ENCODE measurements at regions not wholly inside any gene's neighbourhood (a gene's known extent, or its start where the extent isn't known, plus 50 kb on each side); places are given as distances from the start of the nearest gene placed in this dataset.

DNA sequence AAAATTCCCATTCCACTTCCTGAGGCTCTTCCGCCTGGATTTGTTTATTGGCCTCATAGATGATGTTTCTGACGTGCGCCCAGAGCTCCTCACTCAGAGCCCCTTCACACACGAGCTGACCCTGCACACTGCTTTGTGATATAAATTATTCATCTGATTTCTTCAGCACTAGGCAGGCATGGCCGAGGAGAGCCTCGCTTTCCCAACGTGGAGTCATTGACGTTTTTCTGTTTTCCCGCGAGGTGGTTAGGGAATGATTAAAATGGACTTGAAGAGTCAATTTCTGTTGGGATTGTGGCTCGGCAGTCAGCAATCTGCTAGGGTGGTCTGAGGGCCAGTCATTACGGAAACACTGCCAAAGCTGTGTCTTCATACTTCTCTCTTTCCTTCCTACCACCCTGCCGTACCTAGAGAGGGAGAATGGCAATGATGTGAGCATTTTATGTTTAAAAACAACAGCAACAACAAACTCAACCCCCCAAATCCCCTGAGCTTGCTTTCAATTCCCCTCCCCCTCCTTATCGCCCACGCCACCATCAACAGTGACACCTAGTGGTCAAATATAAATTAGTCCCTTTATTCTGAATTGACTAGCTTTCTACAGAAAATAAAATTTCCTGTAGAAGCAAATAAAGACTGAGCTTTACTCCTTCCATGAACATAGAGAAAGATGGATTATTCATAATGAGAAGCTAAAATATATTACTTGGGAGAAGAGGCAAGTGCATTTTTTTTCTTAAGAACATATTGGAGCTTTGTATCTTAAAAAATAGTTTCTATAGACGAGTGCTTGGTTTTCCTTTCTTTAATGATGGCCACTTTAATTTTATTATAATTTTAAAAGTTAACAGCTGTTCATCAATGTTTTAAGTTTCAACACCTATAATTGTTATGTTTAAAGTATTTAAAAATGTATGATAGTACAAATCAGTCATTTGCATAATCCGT, 285.1 kb downstream of the MTX2 start (continued):
- TF ChIP-seq SOX6 (IDR thresholded peaks at IDR 0.05) = no peak
- 0 out of 2 replicates have a peak, but pooled peaks have one; percentile 12 for TF ChIP-seq SOX6 (CRISPR knock-in tag; IDR thresholded peaks at IDR 0.05)
- TF ChIP-seq, protein P1, sequence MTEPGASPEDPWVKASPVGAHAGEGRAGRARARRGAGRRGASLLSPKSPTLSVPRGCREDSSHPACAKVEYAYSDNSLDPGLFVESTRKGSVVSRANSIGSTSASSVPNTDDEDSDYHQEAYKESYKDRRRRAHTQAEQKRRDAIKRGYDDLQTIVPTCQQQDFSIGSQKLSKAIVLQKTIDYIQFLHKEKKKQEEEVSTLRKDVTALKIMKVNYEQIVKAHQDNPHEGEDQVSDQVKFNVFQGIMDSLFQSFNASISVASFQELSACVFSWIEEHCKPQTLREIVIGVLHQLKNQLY (CRISPR knock-in tag; IDR thresholded peaks at IDR 0.05) = no peak
- TF ChIP-seq, protein P2, sequence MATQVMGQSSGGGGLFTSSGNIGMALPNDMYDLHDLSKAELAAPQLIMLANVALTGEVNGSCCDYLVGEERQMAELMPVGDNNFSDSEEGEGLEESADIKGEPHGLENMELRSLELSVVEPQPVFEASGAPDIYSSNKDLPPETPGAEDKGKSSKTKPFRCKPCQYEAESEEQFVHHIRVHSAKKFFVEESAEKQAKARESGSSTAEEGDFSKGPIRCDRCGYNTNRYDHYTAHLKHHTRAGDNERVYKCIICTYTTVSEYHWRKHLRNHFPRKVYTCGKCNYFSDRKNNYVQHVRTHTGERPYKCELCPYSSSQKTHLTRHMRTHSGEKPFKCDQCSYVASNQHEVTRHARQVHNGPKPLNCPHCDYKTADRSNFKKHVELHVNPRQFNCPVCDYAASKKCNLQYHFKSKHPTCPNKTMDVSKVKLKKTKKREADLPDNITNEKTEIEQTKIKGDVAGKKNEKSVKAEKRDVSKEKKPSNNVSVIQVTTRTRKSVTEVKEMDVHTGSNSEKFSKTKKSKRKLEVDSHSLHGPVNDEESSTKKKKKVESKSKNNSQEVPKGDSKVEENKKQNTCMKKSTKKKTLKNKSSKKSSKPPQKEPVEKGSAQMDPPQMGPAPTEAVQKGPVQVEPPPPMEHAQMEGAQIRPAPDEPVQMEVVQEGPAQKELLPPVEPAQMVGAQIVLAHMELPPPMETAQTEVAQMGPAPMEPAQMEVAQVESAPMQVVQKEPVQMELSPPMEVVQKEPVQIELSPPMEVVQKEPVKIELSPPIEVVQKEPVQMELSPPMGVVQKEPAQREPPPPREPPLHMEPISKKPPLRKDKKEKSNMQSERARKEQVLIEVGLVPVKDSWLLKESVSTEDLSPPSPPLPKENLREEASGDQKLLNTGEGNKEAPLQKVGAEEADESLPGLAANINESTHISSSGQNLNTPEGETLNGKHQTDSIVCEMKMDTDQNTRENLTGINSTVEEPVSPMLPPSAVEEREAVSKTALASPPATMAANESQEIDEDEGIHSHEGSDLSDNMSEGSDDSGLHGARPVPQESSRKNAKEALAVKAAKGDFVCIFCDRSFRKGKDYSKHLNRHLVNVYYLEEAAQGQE (IDR thresholded peaks at IDR 0.05; ENCODE audit: borderline replicate concordance in 1 of 2, low read depth in 1 of 2, low read length in 2 of 2) = no peak
- TF ChIP-seq STAG1 (CRISPR knock-in tag; IDR thresholded peaks at IDR 0.05) = peak; percentile 67
- peak; percentile 38; the same call in 1 of the 2 replicates for TF ChIP-seq ZMYM4 (CRISPR knock-in tag; IDR thresholded peaks at IDR 0.05)
- no peak for TF ChIP-seq ZNF20 (CRISPR knock-in tag; IDR thresholded peaks at IDR 0.05)
- TF ChIP-seq HMG20A (CRISPR knock-in tag; IDR thresholded peaks at IDR 0.05; ENCODE audit: borderline replicate concordance) = no peak
- TF ChIP-seq RAD21 (CRISPR knock-in tag; IDR thresholded peaks at IDR 0.05) = 0 out of 2 replicates have a peak, but pooled peaks have one; percentile 28
- no peak for TF ChIP-seq ETV6 (CRISPR knock-in tag; conservative IDR thresholded peaks at IDR 0.05)
- no peak for TF ChIP-seq ZC3H4 (CRISPR knock-in tag; IDR thresholded peaks at IDR 0.05; ENCODE audit: borderline replicate concordance)
- TF ChIP-seq ZNF10 (CRISPR knock-in tag; IDR thresholded peaks at IDR 0.05; ENCODE audit: borderline replicate concordance, low read depth) = no peak
- TF ChIP-seq FOXK2 (IDR thresholded peaks at IDR 0.05) = no peak
- no peak for TF ChIP-seq TBX3 (IDR thresholded peaks at IDR 0.05; ENCODE audit: borderline replicate concordance)
- no peak for TF ChIP-seq ATRX (CRISPR knock-in tag; IDR thresholded peaks at IDR 0.05; ENCODE audit: borderline replicate concordance)
- no peak for TF ChIP-seq ZNF326 (CRISPR knock-in tag; IDR thresholded peaks at IDR 0.05; ENCODE audit: borderline replicate concordance)
- peak; percentile 43 for TF ChIP-seq ZFP36 (IDR thresholded peaks at IDR 0.05; ENCODE audit: borderline replicate concordance, low read depth, low read length, partially characterized antibody)
- no peak for TF ChIP-seq POLR2G (IDR thresholded peaks at IDR 0.05; ENCODE audit: low read depth, low read length)
- TF ChIP-seq, protein P3, sequence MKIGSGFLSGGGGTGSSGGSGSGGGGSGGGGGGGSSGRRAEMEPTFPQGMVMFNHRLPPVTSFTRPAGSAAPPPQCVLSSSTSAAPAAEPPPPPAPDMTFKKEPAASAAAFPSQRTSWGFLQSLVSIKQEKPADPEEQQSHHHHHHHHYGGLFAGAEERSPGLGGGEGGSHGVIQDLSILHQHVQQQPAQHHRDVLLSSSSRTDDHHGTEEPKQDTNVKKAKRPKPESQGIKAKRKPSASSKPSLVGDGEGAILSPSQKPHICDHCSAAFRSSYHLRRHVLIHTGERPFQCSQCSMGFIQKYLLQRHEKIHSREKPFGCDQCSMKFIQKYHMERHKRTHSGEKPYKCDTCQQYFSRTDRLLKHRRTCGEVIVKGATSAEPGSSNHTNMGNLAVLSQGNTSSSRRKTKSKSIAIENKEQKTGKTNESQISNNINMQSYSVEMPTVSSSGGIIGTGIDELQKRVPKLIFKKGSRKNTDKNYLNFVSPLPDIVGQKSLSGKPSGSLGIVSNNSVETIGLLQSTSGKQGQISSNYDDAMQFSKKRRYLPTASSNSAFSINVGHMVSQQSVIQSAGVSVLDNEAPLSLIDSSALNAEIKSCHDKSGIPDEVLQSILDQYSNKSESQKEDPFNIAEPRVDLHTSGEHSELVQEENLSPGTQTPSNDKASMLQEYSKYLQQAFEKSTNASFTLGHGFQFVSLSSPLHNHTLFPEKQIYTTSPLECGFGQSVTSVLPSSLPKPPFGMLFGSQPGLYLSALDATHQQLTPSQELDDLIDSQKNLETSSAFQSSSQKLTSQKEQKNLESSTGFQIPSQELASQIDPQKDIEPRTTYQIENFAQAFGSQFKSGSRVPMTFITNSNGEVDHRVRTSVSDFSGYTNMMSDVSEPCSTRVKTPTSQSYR (CRISPR knock-in tag; IDR thresholded peaks at IDR 0.05; ENCODE audit: borderline replicate concordance) = peak; percentile 97
- no peak for TF ChIP-seq MTF1 (CRISPR knock-in tag; IDR thresholded peaks at IDR 0.05)
- TF ChIP-seq SAP130 (CRISPR knock-in tag; IDR thresholded peaks at IDR 0.05; ENCODE audit: low read depth) = no peak
- no peak for TF ChIP-seq ZSCAN5A (CRISPR knock-in tag; IDR thresholded peaks at IDR 0.05; ENCODE audit: borderline replicate concordance)

Data from HepG2 (cell line).